ENCODE measurements at regions not wholly inside any gene's neighbourhood (a gene's known extent, or its start where the extent isn't known, plus 50 kb on each side); places are given as distances from the start of the nearest gene placed in this dataset.

DNA sequence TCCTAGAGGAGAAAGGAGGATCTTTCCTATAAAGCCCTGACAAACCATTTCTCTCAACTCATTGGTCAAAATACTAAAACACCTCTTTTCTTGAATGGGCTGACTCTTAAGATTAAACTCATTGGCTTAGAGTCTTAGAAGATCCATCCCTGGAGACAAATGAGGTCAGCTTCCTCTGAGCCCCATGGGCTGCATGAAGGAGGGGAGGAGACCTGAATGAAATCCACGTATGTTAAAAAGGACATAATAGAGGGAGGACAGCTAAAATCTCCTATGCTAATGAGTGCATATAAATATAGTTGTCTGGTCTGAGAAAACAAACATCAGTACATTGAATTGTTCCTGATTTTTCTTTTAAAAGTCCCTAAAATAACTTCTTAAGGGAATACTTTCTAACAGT lies 255.0 kb downstream of the TBL1XR1 start:
- intact Hi-C loops (cut with DNase I), result no loop called here

DNA sequence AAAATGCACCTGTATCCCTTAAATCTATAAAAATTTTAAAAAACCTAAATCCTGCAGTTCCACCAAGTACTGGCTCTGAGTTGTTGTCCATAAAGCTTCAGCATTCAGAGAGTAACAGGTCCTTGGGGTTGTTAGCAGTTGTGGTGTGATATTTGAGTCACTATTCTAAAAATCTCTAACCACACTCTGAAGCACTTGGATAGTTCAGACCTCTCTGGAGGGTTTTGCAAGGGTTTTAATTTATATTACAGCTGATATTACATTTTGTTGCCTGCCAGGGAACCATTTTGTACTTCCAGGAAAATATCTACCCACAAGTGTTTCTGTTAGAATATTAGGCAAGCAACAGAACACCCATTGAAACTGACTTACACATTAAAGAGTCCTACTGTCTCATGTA lies 255.6 kb downstream of the TBL1XR1 start:
- Histone ChIP-seq H3K4me3 (no peak overlapping the region), H3K4me1 (no peaks in the 10 kb centered on the region), H3K36me3 (no peaks in the 10 kb centered on the region), H3K27me3 (no peaks in the 10 kb centered on the region), H3K9me3 (no peaks in the 10 kb centered on the region), H3K27ac (no peak overlapping the region)
- intact Hi-C loops (cut with DNase I), result no loop called here
- TF ChIP-seq, protein P1, sequence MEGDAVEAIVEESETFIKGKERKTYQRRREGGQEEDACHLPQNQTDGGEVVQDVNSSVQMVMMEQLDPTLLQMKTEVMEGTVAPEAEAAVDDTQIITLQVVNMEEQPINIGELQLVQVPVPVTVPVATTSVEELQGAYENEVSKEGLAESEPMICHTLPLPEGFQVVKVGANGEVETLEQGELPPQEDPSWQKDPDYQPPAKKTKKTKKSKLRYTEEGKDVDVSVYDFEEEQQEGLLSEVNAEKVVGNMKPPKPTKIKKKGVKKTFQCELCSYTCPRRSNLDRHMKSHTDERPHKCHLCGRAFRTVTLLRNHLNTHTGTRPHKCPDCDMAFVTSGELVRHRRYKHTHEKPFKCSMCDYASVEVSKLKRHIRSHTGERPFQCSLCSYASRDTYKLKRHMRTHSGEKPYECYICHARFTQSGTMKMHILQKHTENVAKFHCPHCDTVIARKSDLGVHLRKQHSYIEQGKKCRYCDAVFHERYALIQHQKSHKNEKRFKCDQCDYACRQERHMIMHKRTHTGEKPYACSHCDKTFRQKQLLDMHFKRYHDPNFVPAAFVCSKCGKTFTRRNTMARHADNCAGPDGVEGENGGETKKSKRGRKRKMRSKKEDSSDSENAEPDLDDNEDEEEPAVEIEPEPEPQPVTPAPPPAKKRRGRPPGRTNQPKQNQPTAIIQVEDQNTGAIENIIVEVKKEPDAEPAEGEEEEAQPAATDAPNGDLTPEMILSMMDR (IDR thresholded peaks at IDR 0.05), result no peak
- ATAC-seq (no peak), DNase-seq (no peak), FAIRE-seq (no peak)

More for the DNA sequence above, 255.0 kb downstream of the TBL1XR1 start:
- no peak for ATAC-seq
- TF ChIP-seq, protein P1 (IDR thresholded peaks at IDR 0.05), result no peak
- H3K4me3 ChIP-seq, result no peak overlapping the region
- FAIRE-seq, result no peak
- no peaks in the 10 kb centered on the region for H3K9me3 ChIP-seq
- no peaks in the 10 kb centered on the region for H3K36me3 ChIP-seq
- H3K4me1 ChIP-seq, result no peaks in the 10 kb centered on the region
- H3K27ac ChIP-seq, result no peak overlapping the region
- 67 to 77% methylated on average over 1 of the region's 1 CpG for WGBS, 2 donors
- DNase-seq, result no peak
- no peaks in the 10 kb centered on the region for H3K27me3 ChIP-seq

DNA sequence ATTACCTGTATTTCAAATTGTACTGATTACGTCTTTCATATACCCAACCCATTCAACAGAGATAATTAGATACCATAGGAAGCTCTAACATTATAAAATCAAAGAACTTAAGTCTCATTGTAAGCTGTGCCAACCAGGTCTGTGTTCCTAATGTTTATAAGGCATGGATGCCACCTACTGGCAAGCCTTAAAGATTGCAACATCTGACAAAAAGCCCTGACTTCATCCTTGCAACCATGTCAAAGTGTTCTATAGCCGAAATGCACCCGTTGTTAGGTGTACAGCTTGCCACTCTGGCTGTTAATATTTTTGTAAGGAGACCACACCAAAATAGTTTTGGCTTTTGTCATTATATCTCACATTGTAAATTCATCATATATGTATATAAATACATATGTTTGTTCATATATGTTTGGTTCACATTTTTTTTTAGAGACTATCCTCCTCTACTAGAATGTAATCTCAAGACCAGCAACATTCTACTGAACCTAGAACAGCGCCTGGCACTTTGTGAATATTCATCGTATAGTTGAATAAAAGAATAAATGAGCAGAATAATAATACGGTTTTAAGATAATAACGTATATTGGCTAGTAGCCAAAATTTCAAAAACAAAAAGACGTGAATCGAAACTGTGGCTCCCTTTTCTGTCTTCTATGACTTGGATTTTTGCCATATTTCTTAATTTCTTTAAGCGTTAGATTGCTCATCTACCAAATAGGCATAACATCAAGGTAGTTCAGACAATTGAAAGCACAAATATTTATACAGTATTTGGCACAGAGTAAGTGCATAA lies 258.1 kb downstream of the TBL1XR1 start:
- Histone ChIP-seq H3K4me1 (no peaks in the 10 kb centered on the region), H3K27me3 (no peaks in the 10 kb centered on the region), H3K27ac (no peak overlapping the region), H3K9me3 (no peaks in the 10 kb centered on the region), H3K36me3 (no peaks in the 10 kb centered on the region), H3K4me3 (no peak overlapping the region)
- WGBS, 2 donors, result 13 to 17% methylated on average over 10 of the region's 10 CpGs
- intact Hi-C loops (cut with DNase I), result loop anchor here in 1 of 3 donors (5.0 kb wide), 1 partner anchor 62 kb away; no protein-coding TSS in a partner anchor
- TF ChIP-seq, protein P1 (IDR thresholded peaks at IDR 0.05), result peak; percentile 48 to 70 (median 64)
- ATAC-seq (peak; percentile 94 to 99 (median 98)), FAIRE-seq (peak; percentile 92), DNase-seq (peak in 3 of 6 donors; percentile 55 to 67 (median 57))

DNA sequence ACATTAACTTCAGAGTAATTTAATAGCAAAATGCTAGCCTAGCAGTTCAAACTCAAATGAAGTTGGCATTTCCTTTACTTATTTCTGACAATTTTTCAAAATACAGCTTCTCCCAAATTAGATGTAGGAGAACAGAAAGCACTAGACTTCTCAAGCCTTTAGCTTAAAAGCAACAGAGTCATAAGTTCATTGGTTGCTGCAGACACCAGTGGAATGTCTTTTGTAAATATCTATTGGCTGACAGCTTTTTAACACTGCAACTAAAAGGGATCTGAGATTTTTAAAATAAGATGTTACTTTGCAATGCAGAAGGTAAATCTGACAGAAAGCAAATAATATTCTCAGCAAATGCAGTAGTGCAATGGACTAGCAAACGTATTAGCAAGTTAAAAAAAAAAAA lies 259.3 kb downstream of the TBL1XR1 start:
- FAIRE-seq, result no peak
- Histone ChIP-seq H3K4me1 (no peaks in the 10 kb centered on the region), H3K27ac (no peak overlapping the region), H3K36me3 (no peaks in the 10 kb centered on the region), H3K27me3 (no peaks in the 10 kb centered on the region), H3K4me3 (no peak overlapping the region), H3K9me3 (no peaks in the 10 kb centered on the region)
- intact Hi-C loops (cut with DNase I), result loop anchor here in 1 of 3 donors (5.0 kb wide), 1 partner anchor 61 kb away; no protein-coding TSS in a partner anchor
- 58 to 68% methylated on average over 1 of the region's 1 CpG for WGBS, 2 donors
- no peak for ATAC-seq
- TF ChIP-seq, protein P1 (IDR thresholded peaks at IDR 0.05), result no peak
- DNase-seq, result no peak

GRCh38 chr3:176937541-176937940 lies 259.7 kb downstream of the TBL1XR1 start:
- Histone ChIP-seq H3K4me3 (no peak overlapping the region), H3K36me3 (no peaks in the 10 kb centered on the region), H3K27ac (no peak overlapping the region), H3K4me1 (no peaks in the 10 kb centered on the region), H3K27me3 (no peaks in the 10 kb centered on the region), H3K9me3 (no peaks in the 10 kb centered on the region)
- no peak for FAIRE-seq
- no peak for ATAC-seq
- TF ChIP-seq, protein P1 (IDR thresholded peaks at IDR 0.05), result no peak
- 96% methylated on average over 1 of the region's 1 CpG for WGBS, 2 donors
- no peak for DNase-seq
- intact Hi-C loops (cut with DNase I), result loop anchor here in 1 of 3 donors (5.0 kb wide), 1 partner anchor 60 kb away; no protein-coding TSS in a partner anchor
